ENCODE measurements at regions not wholly inside any gene's neighbourhood (a gene's known extent, or its start where the extent isn't known, plus 50 kb on each side); places are given as distances from the start of the nearest gene placed in this dataset.
"Not testable (repeated sequence)": the region's sequence is repeated elsewhere in the genome, so short reads cannot be mapped to it uniquely, and the experiment has no call there.

GRCh38 chr5:20759459-20759858, 771.5 kb upstream of the CDH18 start:
- not testable (repeated sequence) for DNase-seq

DNA sequence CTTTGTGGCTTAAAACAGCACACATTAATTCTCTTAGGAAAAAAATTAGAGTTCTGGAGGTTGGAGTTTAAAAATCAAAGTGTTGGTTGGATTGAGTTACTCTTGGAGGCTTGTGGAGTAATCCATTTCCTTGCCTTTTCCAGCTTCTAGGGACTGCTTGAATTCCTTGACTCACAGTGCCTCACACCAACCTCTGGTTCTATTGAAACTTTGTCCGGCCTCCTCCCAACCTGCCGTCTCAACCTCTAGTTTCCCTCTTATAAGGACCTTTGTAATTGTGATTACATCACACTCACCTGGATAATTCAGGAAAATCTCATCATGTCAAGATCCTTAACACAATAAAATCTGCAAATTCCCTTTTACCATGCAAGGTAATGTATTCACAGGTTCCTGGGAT, 764.2 kb upstream of the CDH18 start:
- DNase-seq: not testable (repeated sequence)

DNA sequence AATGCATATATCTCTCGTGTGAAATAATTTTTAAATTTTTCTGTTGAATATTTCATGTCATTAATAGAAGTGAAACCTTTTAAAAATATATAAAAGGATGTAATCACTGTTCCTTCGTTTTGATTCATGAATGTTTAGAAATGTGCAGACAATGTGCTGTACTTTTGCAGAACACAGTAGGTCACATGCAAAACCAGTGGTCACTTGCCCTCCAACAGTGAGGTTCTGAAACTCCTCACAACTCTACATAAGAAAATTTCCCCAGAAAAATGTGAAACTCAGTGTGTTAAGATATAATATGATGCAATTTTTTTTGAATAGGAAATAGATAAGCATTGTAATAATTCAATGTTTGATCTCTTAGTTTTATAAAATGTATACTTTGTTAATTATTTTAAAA, 747.7 kb upstream of the CDH18 start:
- not testable (repeated sequence) for DNase-seq

GRCh38 chr5:20732223-20732622, 744.2 kb upstream of the CDH18 start:
- not testable (repeated sequence) for DNase-seq

GRCh38 chr5:20721286-20721685, 733.3 kb upstream of the CDH18 start:
- DNase-seq: not testable (repeated sequence)

GRCh38 chr5:20711520-20712155, 723.6 kb upstream of the CDH18 start:
- DNase-seq: not testable (repeated sequence)

DNA sequence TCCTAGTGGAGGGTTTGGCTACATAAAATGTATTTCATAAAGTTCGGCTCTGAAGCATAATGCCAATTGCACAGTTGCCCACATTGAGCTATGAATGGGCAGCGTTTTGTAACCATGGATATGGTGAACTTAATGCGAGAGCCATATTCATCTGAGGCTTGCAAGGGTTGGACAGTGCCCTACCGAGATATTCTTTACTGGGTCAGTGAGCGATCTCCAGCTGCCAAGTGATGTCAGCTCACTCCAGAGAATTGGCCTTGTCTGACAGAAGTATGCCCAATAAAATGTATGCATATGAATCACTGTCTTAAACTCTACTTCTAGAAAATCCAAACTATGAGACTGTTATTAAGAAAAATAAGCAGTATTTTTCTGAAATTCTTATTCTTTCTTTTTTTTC, 719.6 kb upstream of the CDH18 start:
- not testable (repeated sequence) for DNase-seq

- DNase-seq: no peak
Observed at GRCh38 chr5:20694121-20694520, 706.1 kb upstream of the CDH18 start.

- no peak for DNase-seq
Observed at GRCh38 chr5:20692913-20693312, 704.9 kb upstream of the CDH18 start.

- DNase-seq: no peak
Observed at GRCh38 chr5:20683241-20683940, 695.4 kb upstream of the CDH18 start.

GRCh38 chr5:20680718-20681302, 692.8 kb upstream of the CDH18 start:
- no peak for DNase-seq

GRCh38 chr5:20678814-20679298, 690.9 kb upstream of the CDH18 start:
- no peak for DNase-seq

DNA sequence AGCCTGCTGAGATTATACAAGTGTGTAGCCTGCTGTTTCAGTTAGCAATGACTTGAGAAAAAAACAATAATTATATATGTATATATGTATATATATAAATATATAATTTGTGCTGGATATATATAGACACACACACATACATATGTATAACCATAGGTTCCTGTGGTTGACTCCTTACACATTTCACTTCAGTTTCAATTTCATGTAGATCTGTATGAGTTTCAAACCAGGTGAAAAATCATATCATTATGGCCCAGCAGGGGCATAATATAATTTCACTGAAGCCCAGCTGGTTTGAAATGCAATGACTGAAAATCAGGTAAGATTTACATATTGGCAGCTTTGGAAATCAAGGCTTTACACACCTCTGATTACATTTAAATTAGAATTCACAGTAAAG, 690.4 kb upstream of the CDH18 start:
- no peak for DNase-seq

GRCh38 chr5:20660588-20660987, 672.6 kb upstream of the CDH18 start:
- no peak for DNase-seq

GRCh38 chr5:20656262-20656661, 668.3 kb upstream of the CDH18 start:
- no peak for DNase-seq

- DNase-seq: no peak
Observed at GRCh38 chr5:20655211-20655610, 667.2 kb upstream of the CDH18 start.

- no peak for DNase-seq
Observed at GRCh38 chr5:20654746-20655145, 666.7 kb upstream of the CDH18 start.

GRCh38 chr5:20654033-20654432, 666.0 kb upstream of the CDH18 start:
- DNase-seq: no peak

DNA sequence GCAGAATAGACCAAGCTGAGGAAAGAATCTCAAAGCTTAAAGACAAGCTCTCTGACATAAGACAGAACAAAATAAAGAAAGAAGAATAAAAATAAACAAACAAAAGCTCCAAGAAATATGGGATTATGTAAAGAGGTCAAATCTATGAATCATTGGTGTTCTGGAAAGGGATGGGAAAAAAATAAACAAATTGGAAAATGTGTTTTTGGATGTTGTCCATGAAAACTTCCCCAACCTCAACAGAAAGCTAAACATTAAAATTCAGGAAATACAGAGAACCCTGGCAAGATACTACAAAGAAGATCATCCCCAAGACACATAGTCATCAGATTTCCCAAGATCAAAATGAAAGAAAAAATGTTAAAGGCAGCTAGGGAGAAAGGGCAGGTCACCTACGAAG, 662.0 kb upstream of the CDH18 start:
- no peak for DNase-seq

DNA sequence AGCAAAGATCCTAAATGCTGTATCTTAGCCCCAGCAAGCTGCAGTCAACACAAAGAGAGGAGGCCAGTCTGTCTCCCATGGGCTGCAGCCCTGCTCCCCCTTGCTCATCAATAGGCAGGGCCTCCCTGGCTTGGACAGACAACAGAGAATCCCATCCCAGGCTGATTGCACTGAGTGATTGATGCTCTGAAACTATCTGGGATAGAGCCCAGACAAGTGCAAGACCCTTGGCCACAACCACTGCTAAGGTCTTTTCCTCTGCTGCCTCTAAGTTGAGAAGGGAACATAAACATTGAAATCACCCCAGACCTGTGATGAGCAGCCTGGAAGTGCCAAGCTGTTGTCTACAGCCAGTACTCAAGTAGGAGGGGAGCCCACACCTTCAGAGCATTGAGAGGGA, 661.0 kb upstream of the CDH18 start:
- no peak for DNase-seq

GRCh38 chr5:20636686-20637085, 648.7 kb upstream of the CDH18 start:
- no peak for DNase-seq

GRCh38 chr5:20619591-20619990, 631.6 kb upstream of the CDH18 start:
- DNase-seq: no peak

GRCh38 chr5:20618340-20618739, 630.3 kb upstream of the CDH18 start:
- DNase-seq: no peak

- DNase-seq: no peak
Observed at GRCh38 chr5:20617841-20618240, 629.8 kb upstream of the CDH18 start.

Data from NCI-H2029 treated with DMSO at 0.1 percent for 48 hours (cell line).